Vagina (tissue), 2 donors: ENCODE measurements at regions not wholly inside any gene's neighbourhood (a gene's known extent, or its start where the extent isn't known, plus 50 kb on each side); places are given as distances from the start of the nearest gene placed in this dataset.

ENCODE experiments used
- POLR2A ChIP-seq, 2 donors: fragments of 450-650 bp; IDR thresholded peaks; one replicate each; pipeline ENCODE4 v1.6.1; 2017; ENCODE audit warnings: antibody characterized with exemption in 2 of 2, mild to moderate bottlenecking in 2 of 2, moderate library complexity in 2 of 2
- TF ChIP-seq, protein P1 (sequence below), 3 experiments: fragments of 450-650 bp in 2 of 3; fragments of 200-600 bp in 1 of 3; sonication (generic) in 1 of 3; IDR thresholded peaks; one replicate each; pipeline ENCODE4 v1.5.1; 2017 to 2019; ENCODE audit warnings: antibody characterized with exemption in 3 of 3, mild to moderate bottlenecking in 2 of 3, moderate library complexity in 2 of 3

DNA sequence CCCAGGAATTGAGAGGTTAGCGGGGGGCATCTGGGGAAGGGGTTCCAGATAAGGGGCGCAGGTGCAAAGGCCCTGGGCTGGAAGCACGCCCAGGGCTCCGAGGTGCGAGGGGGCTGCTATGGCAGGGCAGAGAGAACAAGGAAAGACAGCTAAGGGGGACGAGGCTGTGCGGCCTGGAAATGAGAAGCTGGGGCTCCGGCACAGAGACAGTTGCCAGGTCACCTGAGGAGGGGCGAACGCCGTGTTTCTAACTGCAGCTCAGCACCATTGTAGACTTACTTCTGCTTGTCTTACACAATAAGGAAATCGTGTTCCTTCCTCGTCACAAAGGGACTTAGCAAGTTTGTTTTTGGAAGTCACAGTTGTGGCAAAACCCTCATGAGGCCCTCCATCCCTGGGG, 68.9 kb upstream of the TBXT start:
- no peak for TF ChIP-seq POLR2A (IDR thresholded peaks at IDR 0.05)
- TF ChIP-seq, protein P1, sequence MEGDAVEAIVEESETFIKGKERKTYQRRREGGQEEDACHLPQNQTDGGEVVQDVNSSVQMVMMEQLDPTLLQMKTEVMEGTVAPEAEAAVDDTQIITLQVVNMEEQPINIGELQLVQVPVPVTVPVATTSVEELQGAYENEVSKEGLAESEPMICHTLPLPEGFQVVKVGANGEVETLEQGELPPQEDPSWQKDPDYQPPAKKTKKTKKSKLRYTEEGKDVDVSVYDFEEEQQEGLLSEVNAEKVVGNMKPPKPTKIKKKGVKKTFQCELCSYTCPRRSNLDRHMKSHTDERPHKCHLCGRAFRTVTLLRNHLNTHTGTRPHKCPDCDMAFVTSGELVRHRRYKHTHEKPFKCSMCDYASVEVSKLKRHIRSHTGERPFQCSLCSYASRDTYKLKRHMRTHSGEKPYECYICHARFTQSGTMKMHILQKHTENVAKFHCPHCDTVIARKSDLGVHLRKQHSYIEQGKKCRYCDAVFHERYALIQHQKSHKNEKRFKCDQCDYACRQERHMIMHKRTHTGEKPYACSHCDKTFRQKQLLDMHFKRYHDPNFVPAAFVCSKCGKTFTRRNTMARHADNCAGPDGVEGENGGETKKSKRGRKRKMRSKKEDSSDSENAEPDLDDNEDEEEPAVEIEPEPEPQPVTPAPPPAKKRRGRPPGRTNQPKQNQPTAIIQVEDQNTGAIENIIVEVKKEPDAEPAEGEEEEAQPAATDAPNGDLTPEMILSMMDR (IDR thresholded peaks at IDR 0.05): no peak
